A549 (cell line): ENCODE measurements at regions not wholly inside any gene's neighbourhood (a gene's known extent, or its start where the extent isn't known, plus 50 kb on each side); places are given as distances from the start of the nearest gene placed in this dataset.

ENCODE experiments used
- ATAC-seq, 2 experiments: fragments of 200-7000 bp in 1 of 2; fragments of >200 bp in 1 of 2; cut with Nextera tagmentation in 1 of 2; cut with Tn5 transposase in 1 of 2; 3 replicates each; pipeline versions ENCODE4 v1.8.0 to v1.9.1; 2018 to 2020; ENCODE audit warnings: mild to moderate bottlenecking in 1 of 2, moderate library complexity in 1 of 2
- CTCF ChIA-PET: fragments of 300-600 bp; sonication (Branson Sonifier 250); formaldehyde crosslinking; extraction: SDS; loops from one replicate; lab custom pipeline; 2021; ENCODE audit warnings: antibody characterized with exemption, inconsistent platforms; lab: Yijun Ruan, JAX
- POLR2A ChIA-PET: fragments of 350-600 bp; formaldehyde crosslinking; extraction: SDS; loops from one replicate; lab custom pipeline; 2021; ENCODE audit warnings: antibody characterized with exemption, inconsistent platforms; lab: Yijun Ruan, JAX
- DNase-seq, 2 experiments: peaks; one replicate each; pipeline versions ENCODE4 v3.0.0 to v3.0.0-alpha.2; 2011 to 2016; ENCODE audit warnings: low read depth in 1 of 2, low spot score in 1 of 2
- FAIRE-seq: peaks from 2 replicates; lab custom pipeline; 2011; peaks lifted over from hg19 to GRCh38; lab: Jason Lieb, UNC
- H3K27ac ChIP-seq, 2 experiments: fragments of >200 bp; sonication (Bioruptor Twin); formaldehyde crosslinking; 3 replicates each; pipeline ENCODE4 v1.5.1; 2016 to 2017
- H3K4me1 ChIP-seq: fragments of >200 bp; sonication (Bioruptor Twin); formaldehyde crosslinking; 3 replicates; pipeline ENCODE4 v1.6.1; 2016
- H3K4me2 ChIP-seq: fragments of >200 bp; sonication (Bioruptor Twin); formaldehyde crosslinking; 3 replicates; pipeline ENCODE4 v1.6.1; 2016
- H3K4me3 ChIP-seq: fragments of >200 bp; sonication (Bioruptor Twin); formaldehyde crosslinking; 3 replicates; pipeline ENCODE4 v1.5.1; 2016
- H3K9me3 ChIP-seq: fragments of >200 bp; sonication (Bioruptor Twin); formaldehyde crosslinking; 3 replicates; pipeline ENCODE4 v1.6.1; 2016
- BHLHE40 ChIP-seq: IDR thresholded peaks from 2 replicates; pipeline ENCODE4 v1.6.1; 2012; ENCODE audit warnings: low read depth, low read length, inconsistent platforms
- CBX2 ChIP-seq: fragments of 200-600 bp; sonication (generic); IDR thresholded peaks from 2 replicates; pipeline ENCODE4 v1.6.1; 2016; ENCODE audit warnings: low read depth, mild to moderate bottlenecking, borderline replicate concordance
- CTCF ChIP-seq: fragments of >200 bp; sonication (Bioruptor Twin); formaldehyde crosslinking; IDR thresholded peaks from 3 replicates; pipeline ENCODE4 v1.5.1; 2016
- E2F6 ChIP-seq: IDR thresholded peaks from 2 replicates; pipeline ENCODE4 v1.6.1; 2012; ENCODE audit warnings: low read depth, borderline replicate concordance
- GATA3 ChIP-seq: IDR thresholded peaks from 2 replicates; pipeline ENCODE4 v1.6.1; 2012; ENCODE audit warnings: borderline replicate concordance
- HDAC2 ChIP-seq: fragments of 200-600 bp; sonication (generic); IDR thresholded peaks from 2 replicates; pipeline ENCODE4 v1.6.1; 2016
- KDM1A ChIP-seq: fragments of 200-600 bp; sonication (generic); IDR thresholded peaks from 2 replicates; pipeline ENCODE4 v1.6.1; 2016; ENCODE audit warnings: low read depth, mild to moderate bottlenecking
- MAX ChIP-seq: IDR thresholded peaks from 2 replicates; pipeline ENCODE4 v1.6.1; 2012
- MAZ ChIP-seq: fragments of 150-350 bp; IDR thresholded peaks from 2 replicates; pipeline ENCODE4 v1.6.1; 2014; ENCODE audit warnings: antibody characterized with exemption, low read depth, low read length, borderline replicate concordance
- MYC ChIP-seq: IDR thresholded peaks from 2 replicates; pipeline ENCODE4 v1.6.1; 2012; ENCODE audit warnings: mild to moderate bottlenecking, inconsistent platforms, low read length, improper control_type of control experiment, borderline replicate concordance
- PHF8 ChIP-seq: fragments of 200-600 bp; sonication (generic); IDR thresholded peaks from 2 replicates; pipeline ENCODE4 v1.6.1; 2016; ENCODE audit warnings: low read depth, mild to moderate bottlenecking, antibody characterized with exemption, moderate library complexity, borderline replicate concordance
- POLR2A ChIP-seq: IDR thresholded peaks from 2 replicates; pipeline ENCODE4 v1.6.1; 2012; ENCODE audit warnings: mild to moderate bottlenecking, low read length
- RARB ChIP-seq: fragments of 250-450 bp; sonication (Bioruptor Pico); IDR thresholded peaks from 2 replicates; pipeline ENCODE4 v1.8.0; 2021; ENCODE audit warnings: mild to moderate bottlenecking, moderate library complexity
- RNF2 ChIP-seq: fragments of 200-600 bp; sonication (generic); IDR thresholded peaks from 2 replicates; pipeline ENCODE4 v1.6.1; 2016; ENCODE audit warnings: low read depth, mild to moderate bottlenecking, antibody characterized with exemption, moderate library complexity, borderline replicate concordance
- SMC3 ChIP-seq: fragments of >200 bp; sonication (Bioruptor Twin); formaldehyde crosslinking; IDR thresholded peaks from 3 replicates; pipeline ENCODE4 v1.6.1; 2018; ENCODE audit warnings: inconsistent platforms
- SREBF2 ChIP-seq: fragments of 450-650 bp; IDR thresholded peaks from 2 replicates; pipeline ENCODE4 v1.6.1; 2014; ENCODE audit warnings: mild to moderate bottlenecking, moderate library complexity
- TFCP2L1 ChIP-seq: fragments of 250-450 bp; sonication (Bioruptor Pico); IDR thresholded peaks from 2 replicates; pipeline ENCODE4 v1.5.0; 2021; ENCODE audit warnings: mild to moderate bottlenecking
- ZSCAN20 ChIP-seq: fragments of 250-450 bp; sonication (Bioruptor Pico); IDR thresholded peaks from 2 replicates; pipeline ENCODE4 v1.8.0; 2022; ENCODE audit warnings: mild to moderate bottlenecking, moderate library complexity
- WGBS: methylation state at CpG from one replicate; pipeline ENCODE4 v1.1.6; 2017; ENCODE audit errors: missing lambda C conversion rate; 5-methylcytosine and 5-hydroxymethylcytosine counted together
- TF ChIP-seq, protein P1 (sequence below): fragments of 250-450 bp; sonication (Bioruptor Pico); IDR thresholded peaks from 2 replicates; pipeline ENCODE4 v1.5.0; 2021; ENCODE audit warnings: mild to moderate bottlenecking, moderate library complexity, borderline replicate concordance
- TF ChIP-seq, protein P2 (sequence below): fragments of >200 bp; sonication (Bioruptor Twin); formaldehyde crosslinking; IDR thresholded peaks from 3 replicates; pipeline ENCODE4 v1.6.1; 2016
- TF ChIP-seq, protein P3 (sequence below): fragments of 450-650 bp; IDR thresholded peaks from 2 replicates; pipeline ENCODE4 v1.6.1; 2014; ENCODE audit warnings: antibody characterized with exemption

DNA sequence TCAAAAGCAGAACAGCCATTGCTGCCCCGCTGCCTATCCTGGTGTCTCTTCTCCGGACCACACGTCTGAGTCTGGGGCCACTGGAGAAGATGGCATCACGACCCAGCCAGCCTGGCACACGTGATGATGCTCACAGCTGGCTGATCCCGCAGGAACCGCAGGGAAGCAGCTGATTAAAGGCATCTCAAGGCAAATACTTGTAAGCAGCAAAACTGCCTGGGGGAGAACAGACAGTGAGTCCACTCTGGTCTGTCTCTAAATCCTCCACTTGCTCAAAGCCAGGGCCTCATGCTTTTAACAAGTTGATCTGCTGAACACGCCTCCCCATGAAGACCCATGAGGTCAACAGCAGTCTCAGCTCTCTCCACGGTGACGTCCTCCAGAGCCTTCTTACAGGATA lies 108.6 kb downstream of the BRD1 start (continued):
- TF ChIP-seq PHF8 (no peak), MAX (no peak), CBX2 (no peak), GATA3 (no peak)
- TF ChIP-seq, protein P1, sequence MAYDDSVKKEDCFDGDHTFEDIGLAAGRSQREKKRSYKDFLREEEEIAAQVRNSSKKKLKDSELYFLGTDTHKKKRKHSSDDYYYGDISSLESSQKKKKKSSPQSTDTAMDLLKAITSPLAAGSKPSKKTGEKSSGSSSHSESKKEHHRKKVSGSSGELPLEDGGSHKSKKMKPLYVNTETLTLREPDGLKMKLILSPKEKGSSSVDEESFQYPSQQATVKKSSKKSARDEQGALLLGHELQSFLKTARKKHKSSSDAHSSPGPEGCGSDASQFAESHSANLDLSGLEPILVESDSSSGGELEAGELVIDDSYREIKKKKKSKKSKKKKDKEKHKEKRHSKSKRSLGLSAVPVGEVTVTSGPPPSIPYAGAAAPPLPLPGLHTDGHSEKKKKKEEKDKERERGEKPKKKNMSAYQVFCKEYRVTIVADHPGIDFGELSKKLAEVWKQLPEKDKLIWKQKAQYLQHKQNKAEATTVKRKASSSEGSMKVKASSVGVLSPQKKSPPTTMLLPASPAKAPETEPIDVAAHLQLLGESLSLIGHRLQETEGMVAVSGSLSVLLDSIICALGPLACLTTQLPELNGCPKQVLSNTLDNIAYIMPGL: no peak
- TF ChIP-seq, all 56 proteins: peak for 0

- DNase-seq: no peak
- no peak overlapping the region for H3K4me3 ChIP-seq
- POLR2A ChIA-PET: no interaction called here
- CTCF ChIA-PET: interaction anchor here (1.9 kb wide), 1 partner anchor 13 kb away, joined by 4 read pairs; no protein-coding TSS in a partner anchor
- WGBS: 45% methylated on average over 6 of the region's 7 CpGs
- H3K4me1 ChIP-seq: 0 out of 3 replicates have a peak, but pooled peaks cover 3% of the 10 kb centered on the region
- no peaks in the 10 kb centered on the region for H3K9me3 ChIP-seq
- no peak for FAIRE-seq
- no peak overlapping the region for H3K4me2 ChIP-seq
- no peak for ATAC-seq
- H3K27ac ChIP-seq: no peak overlapping the region
- TF ChIP-seq, protein P2, sequence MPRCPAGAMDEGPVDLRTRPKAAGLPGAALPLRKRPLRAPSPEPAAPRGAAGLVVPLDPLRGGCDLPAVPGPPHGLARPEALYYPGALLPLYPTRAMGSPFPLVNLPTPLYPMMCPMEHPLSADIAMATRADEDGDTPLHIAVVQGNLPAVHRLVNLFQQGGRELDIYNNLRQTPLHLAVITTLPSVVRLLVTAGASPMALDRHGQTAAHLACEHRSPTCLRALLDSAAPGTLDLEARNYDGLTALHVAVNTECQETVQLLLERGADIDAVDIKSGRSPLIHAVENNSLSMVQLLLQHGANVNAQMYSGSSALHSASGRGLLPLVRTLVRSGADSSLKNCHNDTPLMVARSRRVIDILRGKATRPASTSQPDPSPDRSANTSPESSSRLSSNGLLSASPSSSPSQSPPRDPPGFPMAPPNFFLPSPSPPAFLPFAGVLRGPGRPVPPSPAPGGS: no peak
- TF ChIP-seq, protein P3, sequence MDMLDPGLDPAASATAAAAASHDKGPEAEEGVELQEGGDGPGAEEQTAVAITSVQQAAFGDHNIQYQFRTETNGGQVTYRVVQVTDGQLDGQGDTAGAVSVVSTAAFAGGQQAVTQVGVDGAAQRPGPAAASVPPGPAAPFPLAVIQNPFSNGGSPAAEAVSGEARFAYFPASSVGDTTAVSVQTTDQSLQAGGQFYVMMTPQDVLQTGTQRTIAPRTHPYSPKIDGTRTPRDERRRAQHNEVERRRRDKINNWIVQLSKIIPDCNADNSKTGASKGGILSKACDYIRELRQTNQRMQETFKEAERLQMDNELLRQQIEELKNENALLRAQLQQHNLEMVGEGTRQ: no peak
- TF ChIP-seq KDM1A (no peak), POLR2A (no peak), BHLHE40 (no peak), MYC (no peak), SREBF2 (no peak), TFCP2L1 (CRISPR knock-in tag) (no peak), E2F6 (no peak), ZSCAN20 (no peak), HDAC2 (no peak), RNF2 (no peak), MAZ (no peak), SMC3 (no peak), CTCF (no peak), PHF8 (no peak), RARB (no peak)
These were observed 109.3 kb downstream of the BRD1 start for GRCh38 chr22:49718396-49718795.
